IMR-90 (cell line): ENCODE measurements at regions not wholly inside any gene's neighbourhood (a gene's known extent, or its start where the extent isn't known, plus 50 kb on each side); places are given as distances from the start of the nearest gene placed in this dataset.

Experiments
- ATAC-seq: fragments of 200-7000 bp; cut with Tn5 transposase; 2 replicates; pipeline ENCODE4 v1.9.1; 2020; ENCODE audit warnings: low read depth, mild to moderate bottlenecking, moderate library complexity
- BruUV-seq: library from RNA; stranded (reverse); fragments of 400-500 nt; replicated peaks from 2 replicates; lab custom pipeline; 2021; lab: Mats Ljungman, UMichigan
- CTCF ChIA-PET: fragments of 300-600 bp; formaldehyde crosslinking; extraction: SDS; loops from one replicate; lab custom pipeline; 2021; ENCODE audit warnings: antibody characterized with exemption; lab: Yijun Ruan, JAX
- POLR2A ChIA-PET: fragments of 300-600 bp; sonication (Branson Sonifier 250); formaldehyde crosslinking; loops from one replicate; lab custom pipeline; 2022; ENCODE audit warnings: antibody characterized with exemption; ENCODE audit not compliant: unreplicated experiment; lab: Charles Lee
- DNase-seq: peaks from one replicate; pipeline ENCODE4 v3.0.0; 2013
- H2AFZ ChIP-seq: replicated peaks from 2 replicates; pipeline ENCODE3; 2013; ENCODE audit warnings: low read length, mild to moderate bottlenecking; ENCODE audit not compliant: poor library complexity
- H2AK5ac ChIP-seq: 2 replicates; pipeline ENCODE4 v1.6.1; 2013; ENCODE audit warnings: low read depth, low read length, inconsistent platforms
- H2AK9ac ChIP-seq: replicated peaks from 2 replicates; pipeline ENCODE3; 2013; ENCODE audit warnings: mild to moderate bottlenecking, low read depth, low read length, moderate library complexity; ENCODE audit not compliant: poor library complexity
- H2BK120ac ChIP-seq: 2 replicates; pipeline ENCODE4 v1.6.1; 2013; ENCODE audit warnings: low read depth, low read length, inconsistent platforms
- H2BK15ac ChIP-seq: 3 replicates; pipeline ENCODE4 v1.6.1; 2013; ENCODE audit warnings: low read depth, low read length, inconsistent platforms
- H2BK20ac ChIP-seq: 2 replicates; pipeline ENCODE4 v1.6.1; 2013; ENCODE audit warnings: low read depth, mild to moderate bottlenecking, inconsistent platforms, low read length, moderate library complexity
- H2BK5ac ChIP-seq: 2 replicates; pipeline ENCODE4 v1.6.1; 2013; ENCODE audit warnings: mild to moderate bottlenecking, low read depth, low read length, inconsistent platforms; ENCODE audit not compliant: poor library complexity, severe bottlenecking
- H3K14ac ChIP-seq: replicated peaks from 2 replicates; pipeline ENCODE4 v1.6.1; 2013; ENCODE audit warnings: low read depth, low read length, inconsistent platforms
- H3K18ac ChIP-seq: 2 replicates; pipeline ENCODE4 v1.6.1; 2013; ENCODE audit warnings: low read depth, low read length, control low read depth
- H3K23ac ChIP-seq: 2 replicates; pipeline ENCODE4 v1.6.1; 2013; ENCODE audit warnings: low read depth, low read length, inconsistent platforms
- H3K27ac ChIP-seq: 2 replicates; pipeline ENCODE4 v1.5.1; 2013; ENCODE audit warnings: mild to moderate bottlenecking, control low read depth, low read length; ENCODE audit not compliant: insufficient read depth
- H3K27me3 ChIP-seq: 2 replicates; pipeline ENCODE4 v1.6.1; 2013; ENCODE audit warnings: low read length; ENCODE audit not compliant: control insufficient read depth, insufficient read depth
- H3K36me3 ChIP-seq: 2 replicates; pipeline ENCODE4 v1.6.1; 2013; ENCODE audit warnings: low read length, mixed read lengths; ENCODE audit not compliant: control insufficient read depth, insufficient read depth
- H3K4ac ChIP-seq: 2 replicates; pipeline ENCODE4 v1.6.1; 2013; ENCODE audit warnings: low read depth, low read length, inconsistent platforms
- H3K4me1 ChIP-seq: 2 replicates; pipeline ENCODE4 v1.6.1; 2013; ENCODE audit warnings: low read length, mixed read lengths; ENCODE audit not compliant: control insufficient read depth, insufficient read depth
- H3K4me2 ChIP-seq: 2 replicates; pipeline ENCODE4 v1.6.1; 2013; ENCODE audit warnings: low read depth, mild to moderate bottlenecking, control low read depth, low read length, moderate library complexity
- H3K4me3 ChIP-seq: 2 replicates; pipeline ENCODE4 v1.5.1; 2013; ENCODE audit warnings: low read depth, mild to moderate bottlenecking, control low read depth, low read length, moderate library complexity; ENCODE audit not compliant: insufficient read depth
- H3K56ac ChIP-seq: 2 replicates; pipeline ENCODE4 v1.6.1; 2013; ENCODE audit warnings: low read length, inconsistent platforms; ENCODE audit not compliant: insufficient read depth; ENCODE audit errors: extremely low read depth
- H3K79me1 ChIP-seq, 2 experiments: 2 replicates each; pipeline ENCODE4 v1.6.1; 2013; ENCODE audit warnings: low read length in 2 of 2, inconsistent platforms in 1 of 2, low read depth in 1 of 2
- H3K9ac ChIP-seq: 2 replicates; pipeline ENCODE4 v1.6.1; 2013; ENCODE audit warnings: low read depth, low read length, control low read depth
- H3K9me1 ChIP-seq: 2 replicates; pipeline ENCODE4 v1.6.1; 2013; ENCODE audit warnings: low read length, inconsistent platforms; ENCODE audit not compliant: insufficient read depth
- H3K9me3 ChIP-seq: 2 replicates; pipeline ENCODE4 v1.6.1; 2013; ENCODE audit warnings: low read length; ENCODE audit not compliant: control insufficient read depth, insufficient read depth
- H4K20me1 ChIP-seq: 2 replicates; pipeline ENCODE4 v1.6.1; 2013; ENCODE audit warnings: low read length, inconsistent platforms; ENCODE audit not compliant: insufficient read depth
- H4K5ac ChIP-seq: 2 replicates; pipeline ENCODE4 v1.6.1; 2013; ENCODE audit warnings: mild to moderate bottlenecking, low read depth, low read length, control low read depth
- H4K8ac ChIP-seq, 2 experiments: 2 replicates each; pipeline ENCODE4 v1.6.1; 2013; ENCODE audit warnings: low read depth in 2 of 2, low read length in 2 of 2, control low read depth in 1 of 2, inconsistent platforms in 1 of 2
- H4K91ac ChIP-seq: 2 replicates; pipeline ENCODE4 v1.6.1; 2013; ENCODE audit warnings: low read depth, low read length, inconsistent platforms; ENCODE audit not compliant: insufficient read depth
- CHD1 ChIP-seq: IDR thresholded peaks from 2 replicates; pipeline ENCODE4 v1.6.1; 2012; ENCODE audit warnings: low read depth, low read length, improper control_type of control experiment
- CTCF ChIP-seq: conservative IDR thresholded peaks from 2 replicates; pipeline ENCODE4 v1.5.1; 2012; ENCODE audit warnings: mild to moderate bottlenecking, low read depth, low read length, improper control_type of control experiment
- FOS ChIP-seq: fragments of 150-350 bp; IDR thresholded peaks from 2 replicates; pipeline ENCODE4 v1.6.1; 2016; ENCODE audit warnings: low read depth, low read length
- MAFK ChIP-seq: IDR thresholded peaks from 2 replicates; pipeline ENCODE4 v1.6.1; 2012; ENCODE audit warnings: low read depth, low read length, improper control_type of control experiment
- MXI1 ChIP-seq: IDR thresholded peaks from 2 replicates; pipeline ENCODE4 v1.6.1; 2012; ENCODE audit warnings: low read depth, mild to moderate bottlenecking, low read length, moderate library complexity, borderline replicate concordance
- NFE2L2 ChIP-seq: fragments of 150-350 bp; IDR thresholded peaks from 2 replicates; pipeline ENCODE4 v1.6.1; 2016; ENCODE audit warnings: low read depth, mild to moderate bottlenecking, low read length
- POLR2A ChIP-seq: IDR thresholded peaks from 2 replicates; pipeline ENCODE4 v1.6.1; 2012; ENCODE audit warnings: mild to moderate bottlenecking, low read depth, low read length
- RAD21 ChIP-seq: IDR thresholded peaks from 2 replicates; pipeline ENCODE4 v1.6.1; 2012; ENCODE audit warnings: low read length, improper control_type of control experiment
- RCOR1 ChIP-seq: IDR thresholded peaks from 2 replicates; pipeline ENCODE4 v1.6.1; 2012; ENCODE audit warnings: mild to moderate bottlenecking, low read length, improper control_type of control experiment; ENCODE audit not compliant: insufficient replicate concordance
- WGBS, 2 experiments: methylation state at CpG; one replicate each; pipeline versions ENCODE4 v1.1.5 to v1.1.7; 2013; ENCODE audit warnings: missing lambda C conversion rate in 2 of 2; ENCODE audit not compliant: insufficient read length in 1 of 2; ENCODE audit errors: extremely low coverage in 2 of 2; 5-methylcytosine and 5-hydroxymethylcytosine counted together
- dilution Hi-C: fragments of 300-500 bp; cut with HindIII; formaldehyde crosslinking; loops from one replicate; pipeline ENCODE4 v1.14.3; 2018; ENCODE audit warnings: low sequenced_read_pairs; ENCODE audit not compliant: unreplicated experiment
- in situ Hi-C: fragments of 300-500 bp; cut with MboI; formaldehyde crosslinking; loops from 3 replicates; pipeline ENCODE4 v1.14.3; 2019; ENCODE audit warnings: low sequenced_read_pairs, inconsistent platforms, mixed read lengths
- intact Hi-C: fragments of 100-400 bp; cut with micrococcal nuclease; formaldehyde crosslinking; loops from 2 replicates; pipeline ENCODE4 v1.10.0; 2022
- TF ChIP-seq, protein P1 (sequence below): fragments of 150-350 bp; IDR thresholded peaks from 2 replicates; pipeline ENCODE4 v1.6.1; 2016; ENCODE audit warnings: low read depth, mild to moderate bottlenecking, low read length, moderate library complexity, borderline replicate concordance
- TF ChIP-seq, protein P2 (sequence below): fragments of 150-350 bp; IDR thresholded peaks from 2 replicates; pipeline ENCODE4 v1.6.1; 2017; ENCODE audit warnings: mild to moderate bottlenecking, antibody characterized with exemption, low read length, low read depth

DNA sequence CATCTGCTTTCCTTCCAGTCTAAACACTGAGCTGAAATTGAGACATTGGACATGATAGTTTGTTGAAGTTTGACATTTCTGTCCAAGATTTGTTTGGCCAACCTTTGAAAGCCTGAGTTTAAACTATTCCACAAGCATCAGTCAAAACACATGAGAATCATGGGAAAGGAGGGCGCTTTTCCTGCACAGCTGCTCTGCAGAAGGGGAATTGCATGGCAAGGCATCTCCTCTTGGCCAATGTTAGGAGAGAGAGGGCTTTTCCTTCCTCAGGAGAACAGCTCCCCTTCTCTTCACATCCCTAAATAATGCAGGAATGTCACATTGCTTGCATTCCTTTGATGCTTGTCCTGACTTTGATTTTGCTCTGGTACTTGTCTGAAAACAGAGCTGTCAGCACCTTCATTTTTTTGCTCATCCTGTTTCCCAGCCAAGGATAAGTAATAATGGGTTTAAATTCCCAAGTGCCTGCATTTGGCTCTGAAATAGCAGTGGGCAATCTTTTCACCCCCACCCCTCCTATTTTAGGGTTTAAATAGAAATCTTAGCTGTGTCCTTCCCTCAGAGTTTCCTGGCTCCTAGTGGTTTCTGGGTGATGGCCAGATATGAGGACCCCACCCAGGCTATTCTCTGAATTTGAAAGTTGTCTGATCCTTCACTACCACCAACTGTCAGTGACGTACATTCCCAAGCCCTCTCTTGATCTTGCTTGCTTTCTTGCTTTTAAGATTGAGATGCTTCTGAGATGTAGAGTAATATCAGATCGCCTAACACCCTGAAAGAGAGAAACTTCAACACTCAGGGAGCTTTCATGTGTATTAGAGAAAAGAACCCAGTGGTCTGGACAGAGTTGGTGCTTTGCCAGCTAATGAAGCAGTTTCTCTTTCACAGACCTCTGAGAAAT lies 75.2 kb upstream of the NPVF start (continued):
- TF ChIP-seq, protein P1, sequence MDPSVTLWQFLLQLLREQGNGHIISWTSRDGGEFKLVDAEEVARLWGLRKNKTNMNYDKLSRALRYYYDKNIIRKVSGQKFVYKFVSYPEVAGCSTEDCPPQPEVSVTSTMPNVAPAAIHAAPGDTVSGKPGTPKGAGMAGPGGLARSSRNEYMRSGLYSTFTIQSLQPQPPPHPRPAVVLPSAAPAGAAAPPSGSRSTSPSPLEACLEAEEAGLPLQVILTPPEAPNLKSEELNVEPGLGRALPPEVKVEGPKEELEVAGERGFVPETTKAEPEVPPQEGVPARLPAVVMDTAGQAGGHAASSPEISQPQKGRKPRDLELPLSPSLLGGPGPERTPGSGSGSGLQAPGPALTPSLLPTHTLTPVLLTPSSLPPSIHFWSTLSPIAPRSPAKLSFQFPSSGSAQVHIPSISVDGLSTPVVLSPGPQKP, result no peak

DNA sequence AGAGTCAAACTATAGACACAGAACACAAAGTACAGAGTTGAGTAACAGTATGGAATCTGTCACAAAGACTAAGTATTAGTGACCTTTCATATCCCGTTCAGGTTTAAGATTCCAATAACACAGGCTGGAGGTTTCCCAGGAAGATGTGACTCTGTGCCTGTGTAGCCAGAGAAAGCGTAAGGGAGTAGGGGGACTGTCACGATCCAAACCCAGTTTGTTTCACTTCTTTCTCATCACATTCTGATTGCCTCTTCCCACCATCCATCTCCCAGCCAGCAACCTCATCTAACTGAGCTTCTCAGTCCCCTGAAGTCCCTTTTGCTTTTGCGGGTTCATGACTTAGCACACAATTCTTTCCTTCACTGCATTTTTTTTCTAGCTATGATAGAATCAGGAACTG lies 76.4 kb upstream of the NPVF start:
- no peak overlapping the region for H3K4ac ChIP-seq
- intact Hi-C loops, result no loop called here
- no peak overlapping the region for H4K8ac ChIP-seq
- in situ Hi-C loops, result no loop called here
- H3K9me3 ChIP-seq, result no peaks in the 10 kb centered on the region
- H3K27ac ChIP-seq, result no peak overlapping the region
- H3K14ac ChIP-seq, result no peak overlapping the region
- H2AFZ ChIP-seq, result no peak overlapping the region
- H2BK120ac ChIP-seq, result no peak overlapping the region
- ATAC-seq (no peak), DNase-seq (no peak)
- no peak overlapping the region for H2BK20ac ChIP-seq
- H3K36me3 ChIP-seq, result no peaks in the 10 kb centered on the region
- H3K4me3 ChIP-seq, result no peak overlapping the region
- no peak overlapping the region for H3K4me2 ChIP-seq
- no peak overlapping the region for H2AK9ac ChIP-seq
- WGBS, 2 experiments, result no CpG with 5 or more reads among the region's 4 CpGs
- H3K9me1 ChIP-seq, result no peaks in the 10 kb centered on the region
- no peak overlapping the region for H3K9ac ChIP-seq
- H4K20me1 ChIP-seq, result no peaks in the 10 kb centered on the region
- H4K91ac ChIP-seq, result no peak overlapping the region
- no peak overlapping the region for H2BK5ac ChIP-seq
- CTCF ChIA-PET, result no interaction called here
- H2AK5ac ChIP-seq, result no peak overlapping the region
- no peaks in the 10 kb centered on the region; the same call in 1 of the 2 replicates for H3K27me3 ChIP-seq
- no peak overlapping the region for H3K23ac ChIP-seq
- no peak overlapping the region for H2BK15ac ChIP-seq
- dilution Hi-C loops, result no loop called here
- H3K56ac ChIP-seq, result no peak overlapping the region
- POLR2A ChIA-PET, result no interaction called here
- no peaks in the 10 kb centered on the region for H3K4me1 ChIP-seq
- H3K79me1 ChIP-seq, result no peaks in the 10 kb centered on the region
- no peak overlapping the region for H3K18ac ChIP-seq
- H4K5ac ChIP-seq, result no peak overlapping the region
- BruUV-seq, result no TSS peak
- TF ChIP-seq NFE2L2, result no peak
- no peak for TF ChIP-seq CTCF
- TF ChIP-seq MXI1, result no peak
- TF ChIP-seq, protein P1, result no peak
- TF ChIP-seq, protein P2, sequence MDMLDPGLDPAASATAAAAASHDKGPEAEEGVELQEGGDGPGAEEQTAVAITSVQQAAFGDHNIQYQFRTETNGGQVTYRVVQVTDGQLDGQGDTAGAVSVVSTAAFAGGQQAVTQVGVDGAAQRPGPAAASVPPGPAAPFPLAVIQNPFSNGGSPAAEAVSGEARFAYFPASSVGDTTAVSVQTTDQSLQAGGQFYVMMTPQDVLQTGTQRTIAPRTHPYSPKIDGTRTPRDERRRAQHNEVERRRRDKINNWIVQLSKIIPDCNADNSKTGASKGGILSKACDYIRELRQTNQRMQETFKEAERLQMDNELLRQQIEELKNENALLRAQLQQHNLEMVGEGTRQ, result no peak
- no peak for TF ChIP-seq POLR2A
- no peak for TF ChIP-seq MAFK
- TF ChIP-seq FOS, result no peak
- TF ChIP-seq CHD1, result no peak
- no peak for TF ChIP-seq RCOR1
- no peak for TF ChIP-seq RAD21
